ENCODE measurements at regions not wholly inside any gene's neighbourhood (a gene's known extent, or its start where the extent isn't known, plus 50 kb on each side); places are given as distances from the start of the nearest gene placed in this dataset.
"Not testable (repeated sequence)": the region's sequence is repeated elsewhere in the genome, so short reads cannot be mapped to it uniquely, and the experiment has no call there.

GRCh38 chr1:146307632-146308031 lies 78.8 kb upstream of the NOTCH2NLA start:
- BruUV-seq (replicated peaks); H2AFZ ChIP-seq (ENCODE audit: low read depth, low read length); H3K4me2 ChIP-seq (ENCODE audit: insufficient read depth, low read length); POLR2A ChIA-PET; H3K9me3 ChIP-seq (replicated peaks; ENCODE audit: control insufficient read depth, insufficient read depth, low read length); CTCF ChIA-PET; H3K27ac ChIP-seq (ENCODE audit: insufficient read depth, low read depth, low read length); H3K4me1 ChIP-seq (ENCODE audit: control insufficient read depth, extremely low read depth, insufficient read depth, low read length); H3K79me2 ChIP-seq (ENCODE audit: control insufficient read depth, insufficient read depth, low read length); H3K9me1 ChIP-seq (replicated peaks; ENCODE audit: control insufficient read depth, extremely low read depth, insufficient read depth, low read length); H3K36me3 ChIP-seq (ENCODE audit: control insufficient read depth in 2 of 2, extremely low read depth in 1 of 2, insufficient read depth in 2 of 2, low read length in 2 of 2); H3K9ac ChIP-seq (replicated peaks; ENCODE audit: extremely low read depth, insufficient read depth, low read length); H4K20me1 ChIP-seq (replicated peaks; ENCODE audit: control insufficient read depth, extremely low read depth, insufficient read depth, low read length); dilution Hi-C loops (cut with MboI; ENCODE audit: extremely low pct_ligation_motif_present, low sequenced_read_pairs); intact Hi-C loops (cut with micrococcal nuclease); DNase-seq (ENCODE audit: low read depth, low spot score); FAIRE-seq; H3K27me3 ChIP-seq (ENCODE audit: control insufficient read depth in 2 of 2, insufficient read depth in 2 of 2, low read length in 2 of 2); H3K4me3 ChIP-seq (replicated peaks in 1 of 3; ENCODE audit: insufficient read depth in 1 of 3, low read depth in 1 of 3, low read length in 3 of 3): not testable (repeated sequence)

- H3K79me2 ChIP-seq (ENCODE audit: control insufficient read depth, insufficient read depth, low read length); H3K4me3 ChIP-seq (replicated peaks in 1 of 3; ENCODE audit: insufficient read depth in 1 of 3, low read depth in 1 of 3, low read length in 3 of 3); H2AFZ ChIP-seq (ENCODE audit: low read depth, low read length); H3K9me3 ChIP-seq (replicated peaks; ENCODE audit: control insufficient read depth, insufficient read depth, low read length); H3K27ac ChIP-seq (ENCODE audit: insufficient read depth, low read depth, low read length); H3K36me3 ChIP-seq (ENCODE audit: control insufficient read depth in 2 of 2, extremely low read depth in 1 of 2, insufficient read depth in 2 of 2, low read length in 2 of 2); dilution Hi-C loops (cut with MboI; ENCODE audit: extremely low pct_ligation_motif_present, low sequenced_read_pairs); CTCF ChIA-PET; H3K27me3 ChIP-seq (ENCODE audit: control insufficient read depth in 2 of 2, insufficient read depth in 2 of 2, low read length in 2 of 2); H3K9me1 ChIP-seq (replicated peaks; ENCODE audit: control insufficient read depth, extremely low read depth, insufficient read depth, low read length); POLR2A ChIA-PET; H3K9ac ChIP-seq (replicated peaks; ENCODE audit: extremely low read depth, insufficient read depth, low read length); BruUV-seq (replicated peaks); DNase-seq (ENCODE audit: low read depth, low spot score); H3K4me2 ChIP-seq (ENCODE audit: insufficient read depth, low read length); FAIRE-seq; H3K4me1 ChIP-seq (ENCODE audit: control insufficient read depth, extremely low read depth, insufficient read depth, low read length); H4K20me1 ChIP-seq (replicated peaks; ENCODE audit: control insufficient read depth, extremely low read depth, insufficient read depth, low read length); intact Hi-C loops (cut with micrococcal nuclease): not testable (repeated sequence)
These were observed 77.8 kb upstream of the NOTCH2NLA start for GRCh38 chr1:146306651-146307050.

DNA sequence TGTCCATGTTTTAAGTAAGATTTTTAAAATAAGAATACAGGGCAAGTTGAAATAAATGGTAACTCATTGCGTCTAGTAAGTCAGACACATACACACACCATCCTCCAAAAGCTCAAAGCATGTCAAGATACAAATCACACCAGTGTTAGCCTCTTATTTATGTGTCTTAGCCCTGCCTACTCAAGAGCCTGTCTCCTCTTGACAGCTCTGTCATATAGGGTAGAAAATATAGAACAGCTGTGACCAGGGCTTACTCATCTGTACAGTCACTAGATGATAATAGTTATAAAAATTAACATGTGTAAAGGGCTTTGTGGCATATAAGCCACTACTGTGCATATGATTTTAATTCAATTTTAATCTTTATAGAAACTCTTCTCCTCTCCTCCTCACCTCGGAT lies 76.6 kb upstream of the NOTCH2NLA start:
- DNase-seq (ENCODE audit: low read depth, low spot score); H3K9me3 ChIP-seq (replicated peaks; ENCODE audit: control insufficient read depth, insufficient read depth, low read length); H3K4me3 ChIP-seq (replicated peaks in 1 of 3; ENCODE audit: insufficient read depth in 1 of 3, low read depth in 1 of 3, low read length in 3 of 3); dilution Hi-C loops (cut with MboI; ENCODE audit: extremely low pct_ligation_motif_present, low sequenced_read_pairs); POLR2A ChIA-PET; H3K36me3 ChIP-seq (ENCODE audit: control insufficient read depth in 2 of 2, extremely low read depth in 1 of 2, insufficient read depth in 2 of 2, low read length in 2 of 2); H2AFZ ChIP-seq (ENCODE audit: low read depth, low read length); H3K27ac ChIP-seq (ENCODE audit: insufficient read depth, low read depth, low read length); FAIRE-seq; H3K79me2 ChIP-seq (ENCODE audit: control insufficient read depth, insufficient read depth, low read length); H3K9ac ChIP-seq (replicated peaks; ENCODE audit: extremely low read depth, insufficient read depth, low read length); H3K9me1 ChIP-seq (replicated peaks; ENCODE audit: control insufficient read depth, extremely low read depth, insufficient read depth, low read length); intact Hi-C loops (cut with micrococcal nuclease); BruUV-seq (replicated peaks); CTCF ChIA-PET; H3K4me1 ChIP-seq (ENCODE audit: control insufficient read depth, extremely low read depth, insufficient read depth, low read length); H3K27me3 ChIP-seq (ENCODE audit: control insufficient read depth in 2 of 2, insufficient read depth in 2 of 2, low read length in 2 of 2); H4K20me1 ChIP-seq (replicated peaks; ENCODE audit: control insufficient read depth, extremely low read depth, insufficient read depth, low read length); H3K4me2 ChIP-seq (ENCODE audit: insufficient read depth, low read length): not testable (repeated sequence)

DNA sequence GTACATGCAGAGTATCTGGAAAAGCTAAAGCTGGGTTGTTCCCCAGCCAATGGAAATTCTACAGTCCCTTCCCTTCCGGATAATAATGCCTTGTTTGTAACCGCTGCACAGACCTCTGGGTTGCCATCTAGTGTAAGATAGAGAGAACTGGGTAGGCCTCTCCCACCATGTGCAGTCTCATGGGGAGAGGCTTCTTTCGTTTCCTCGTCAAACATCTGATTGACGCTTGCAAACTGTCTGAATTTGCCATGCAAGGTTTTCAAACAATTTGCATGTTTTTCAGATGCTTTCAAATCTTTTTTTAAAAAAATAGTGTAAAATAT lies 69.7 kb upstream of the NOTCH2NLA start:
- DNase-seq (ENCODE audit: low read depth, low spot score); H4K20me1 ChIP-seq (replicated peaks; ENCODE audit: control insufficient read depth, extremely low read depth, insufficient read depth, low read length); CTCF ChIA-PET; H3K9me1 ChIP-seq (replicated peaks; ENCODE audit: control insufficient read depth, extremely low read depth, insufficient read depth, low read length); H3K4me3 ChIP-seq (replicated peaks in 1 of 3; ENCODE audit: insufficient read depth in 1 of 3, low read depth in 1 of 3, low read length in 3 of 3); H2AFZ ChIP-seq (ENCODE audit: low read depth, low read length); H3K27ac ChIP-seq (ENCODE audit: insufficient read depth, low read depth, low read length); FAIRE-seq; H3K27me3 ChIP-seq (ENCODE audit: control insufficient read depth in 2 of 2, insufficient read depth in 2 of 2, low read length in 2 of 2); H3K9me3 ChIP-seq (replicated peaks; ENCODE audit: control insufficient read depth, insufficient read depth, low read length); intact Hi-C loops (cut with micrococcal nuclease); BruUV-seq (replicated peaks); POLR2A ChIA-PET; H3K4me1 ChIP-seq (ENCODE audit: control insufficient read depth, extremely low read depth, insufficient read depth, low read length); H3K9ac ChIP-seq (replicated peaks; ENCODE audit: extremely low read depth, insufficient read depth, low read length); H3K79me2 ChIP-seq (ENCODE audit: control insufficient read depth, insufficient read depth, low read length); dilution Hi-C loops (cut with MboI; ENCODE audit: extremely low pct_ligation_motif_present, low sequenced_read_pairs); H3K36me3 ChIP-seq (ENCODE audit: control insufficient read depth in 2 of 2, extremely low read depth in 1 of 2, insufficient read depth in 2 of 2, low read length in 2 of 2); H3K4me2 ChIP-seq (ENCODE audit: insufficient read depth, low read length): not testable (repeated sequence)
